WTC11 (cell line): ENCODE measurements at regions not wholly inside any gene's neighbourhood (a gene's known extent, or its start where the extent isn't known, plus 50 kb on each side); places are given as distances from the start of the nearest gene placed in this dataset.

Source experiments
- ATAC-seq: fragments of 200-7000 bp; cut with Tn5 transposase; 2 replicates; pipeline ENCODE4 v1.10.0; 2021; ENCODE audit warnings: mild to moderate bottlenecking, moderate library complexity
- CTCF ChIA-PET: fragments of 300-600 bp; sonication (Branson Sonifier 250); formaldehyde crosslinking; loops from one replicate; lab custom pipeline; 2021; ENCODE audit warnings: antibody characterized with exemption; lab: Charles Lee
- POLR2A ChIA-PET: fragments of 350-600 bp; sonication (Branson Sonifier 250); formaldehyde crosslinking; loops from one replicate; lab custom pipeline; 2021; ENCODE audit warnings: antibody characterized with exemption; lab: Charles Lee
- DNase-seq: peaks from one replicate; pipeline ENCODE4 v3.0.0; 2021; ENCODE audit warnings: low spot score
- H3K27ac Mint-ChIP-seq: 2 replicates; pipeline ENCODE4 v1.8.0; 2021; ENCODE audit warnings: mixed read lengths
- H3K27me3 Mint-ChIP-seq: 2 replicates; pipeline ENCODE4 v1.8.0; 2021; ENCODE audit warnings: low read depth, mild to moderate bottlenecking, moderate library complexity, mixed read lengths
- H3K36me3 Mint-ChIP-seq: 2 replicates; pipeline ENCODE4 v1.8.0; 2021; ENCODE audit warnings: mixed read lengths
- H3K4me1 Mint-ChIP-seq: 2 replicates; pipeline ENCODE4 v1.8.0; 2022; ENCODE audit warnings: mixed read lengths
- H3K4me3 Mint-ChIP-seq: 2 replicates; pipeline ENCODE4 v1.8.0; 2021; ENCODE audit warnings: mild to moderate bottlenecking, moderate library complexity, mixed read lengths
- H3K9me3 Mint-ChIP-seq: 2 replicates; pipeline ENCODE4 v1.8.0; 2021; ENCODE audit warnings: mixed read lengths
- AFF4 ChIP-seq: sonication (generic); formaldehyde crosslinking; IDR thresholded peaks from 2 replicates; pipeline ENCODE4 v1.8.1; 2023; ENCODE audit warnings: mild to moderate bottlenecking, missing genetic modification reagents, borderline replicate concordance
- ATF3 ChIP-seq: sonication (generic); formaldehyde crosslinking; conservative IDR thresholded peaks from 2 replicates; pipeline ENCODE4 v1.8.1; 2022; ENCODE audit warnings: mild to moderate bottlenecking, missing genetic modification reagents
- ERG ChIP-seq: fragments of 250-450 bp; sonication (Bioruptor Pico); IDR thresholded peaks from 2 replicates; pipeline ENCODE4 v1.8.0; 2021; ENCODE audit warnings: mild to moderate bottlenecking
- FOXJ3 ChIP-seq: sonication (generic); formaldehyde crosslinking; IDR thresholded peaks from 2 replicates; pipeline ENCODE4 v1.9.0; 2021; ENCODE audit warnings: missing genetic modification reagents, mild to moderate bottlenecking, borderline replicate concordance
- PRDM15 ChIP-seq: sonication (generic); formaldehyde crosslinking; IDR thresholded peaks from 2 replicates; pipeline ENCODE4 v1.8.0; 2022; ENCODE audit warnings: missing genetic modification reagents
- RELA ChIP-seq: sonication (generic); formaldehyde crosslinking; IDR thresholded peaks from 2 replicates; pipeline ENCODE4 v1.8.1; 2022; ENCODE audit warnings: missing genetic modification reagents, mild to moderate bottlenecking, borderline replicate concordance
- RORB ChIP-seq: fragments of 250-450 bp; sonication (Bioruptor Pico); IDR thresholded peaks from 2 replicates; pipeline ENCODE4 v1.9.0; 2021; ENCODE audit warnings: mild to moderate bottlenecking
- SOX15 ChIP-seq: fragments of 250-450 bp; sonication (Bioruptor Pico); IDR thresholded peaks from 2 replicates; pipeline ENCODE4 v1.9.0; 2021; ENCODE audit warnings: mild to moderate bottlenecking
- STAT6 ChIP-seq: sonication (generic); formaldehyde crosslinking; conservative IDR thresholded peaks from 2 replicates; pipeline ENCODE4 v1.8.1; 2023; ENCODE audit warnings: mild to moderate bottlenecking, low read depth, missing genetic modification reagents, moderate library complexity
- ZBTB43 ChIP-seq: sonication (generic); formaldehyde crosslinking; IDR thresholded peaks from 2 replicates; pipeline ENCODE4 v1.8.1; 2023; ENCODE audit warnings: mild to moderate bottlenecking, missing genetic modification reagents
- ZNF317 ChIP-seq: sonication (generic); formaldehyde crosslinking; IDR thresholded peaks from 2 replicates; pipeline ENCODE4 v1.8.1; 2023; ENCODE audit warnings: low read depth, mild to moderate bottlenecking, moderate library complexity, missing genetic modification reagents, borderline replicate concordance
- ZNF512 ChIP-seq: sonication (generic); formaldehyde crosslinking; IDR thresholded peaks from 2 replicates; pipeline ENCODE4 v1.8.1; 2022; ENCODE audit warnings: missing genetic modification reagents, borderline replicate concordance

- no peaks in the 10 kb centered on the region for H3K36me3 Mint-ChIP-seq
These were observed 297.5 kb upstream of the STT3B start for GRCh38 chr3:31235062-31235700.

GRCh38 chr3:31237887-31238286 is 294.8 kb upstream of the STT3B start:
- POLR2A ChIA-PET, result interaction anchor here (0.6 kb wide), 1 partner anchor 293 kb away, joined by 3 read pairs; no protein-coding TSS in a partner anchor
- no peak overlapping the region for H3K4me3 Mint-ChIP-seq
- TF ChIP-seq ZNF512 (CRISPR knock-in tag) (no peak), ATF3 (no peak), ZBTB43 (CRISPR knock-in tag) (no peak)
- peaks cover 21% of the 10 kb centered on the region for H3K4me1 Mint-ChIP-seq
- no peaks in the 10 kb centered on the region for H3K9me3 Mint-ChIP-seq
- no peaks in the 10 kb centered on the region for H3K36me3 Mint-ChIP-seq
- no peaks in the 10 kb centered on the region for H3K27me3 Mint-ChIP-seq
- CTCF ChIA-PET, result no interaction called here
- ATAC-seq, result no peak
- no peak for DNase-seq
- no peak overlapping the region for H3K27ac Mint-ChIP-seq

More at GRCh38 chr3:31235062-31235700, 297.5 kb upstream of the STT3B start:
- peaks cover 10% of the 10 kb centered on the region for H3K4me1 Mint-ChIP-seq
- H3K9me3 Mint-ChIP-seq, result no peaks in the 10 kb centered on the region
- no peak for ATAC-seq
- CTCF ChIA-PET, result no interaction called here
- no peak for DNase-seq
- H3K27me3 Mint-ChIP-seq, result no peaks in the 10 kb centered on the region
- TF ChIP-seq ZNF317 (CRISPR knock-in tag), result no peak
- TF ChIP-seq RELA (CRISPR knock-in tag), result no peak
- TF ChIP-seq ERG (CRISPR knock-in tag), result no peak
- no peak overlapping the region for H3K4me3 Mint-ChIP-seq
- POLR2A ChIA-PET, result no interaction called here
- H3K27ac Mint-ChIP-seq, result no peak overlapping the region

- H3K9me3 Mint-ChIP-seq, result no peaks in the 10 kb centered on the region
- no peak for TF ChIP-seq AFF4 (CRISPR knock-in tag)
- no peak for TF ChIP-seq ZNF512 (CRISPR knock-in tag)
- no peak for TF ChIP-seq RORB (CRISPR knock-in tag)
- TF ChIP-seq FOXJ3 (CRISPR knock-in tag), result no peak
- no peak for TF ChIP-seq PRDM15
- no peak for TF ChIP-seq SOX15 (CRISPR knock-in tag)
- no peak for TF ChIP-seq STAT6 (CRISPR knock-in tag)
- TF ChIP-seq RELA (CRISPR knock-in tag), result no peak
These were observed 292.7 kb upstream of the STT3B start for GRCh38 chr3:31240013-31240412.

More at GRCh38 chr3:31240013-31240412, 292.7 kb upstream of the STT3B start:
- Mint-ChIP-seq H3K4me3 (no peak overlapping the region), H3K27me3 (no peaks in the 10 kb centered on the region), H3K4me1 (peaks cover 21% of the 10 kb centered on the region), H3K27ac (no peak overlapping the region), H3K36me3 (no peaks in the 10 kb centered on the region)
- DNase-seq (no peak), ATAC-seq (no peak)
- CTCF ChIA-PET, result no interaction called here
- POLR2A ChIA-PET, result no interaction called here
